GM12891 (cell line): ENCODE measurements at regions not wholly inside any gene's neighbourhood (a gene's known extent, or its start where the extent isn't known, plus 50 kb on each side); places are given as distances from the start of the nearest gene placed in this dataset.
"Not testable (repeated sequence)": the region's sequence is repeated elsewhere in the genome, so short reads cannot be mapped to it uniquely, and the experiment has no call there.

ENCODE experiments used
- POLR2AphosphoS5 ChIP-seq: IDR thresholded peaks from 2 replicates; pipeline ENCODE4 v1.6.1; 2011; ENCODE audit warnings: low read depth, low read length, control low read depth
- TAF1 ChIP-seq: IDR thresholded peaks from 2 replicates; pipeline ENCODE4 v1.6.1; 2011; ENCODE audit warnings: low read depth, low read length, control low read depth

GRCh38 chr14:37838778-37839177, 243.3 kb downstream of the TTC6 start:
- TF ChIP-seq TAF1, POLR2AphosphoS5: not testable (repeated sequence)
